GM23338 (cell line): ENCODE measurements at regions not wholly inside any gene's neighbourhood (a gene's known extent, or its start where the extent isn't known, plus 50 kb on each side); places are given as distances from the start of the nearest gene placed in this dataset.

ENCODE experiments used
- ATAC-seq: fragments of 200-7000 bp; cut with Tn5 transposase; 3 replicates; pipeline ENCODE4 v1.9.1; 2020
- DNase-seq: peaks from one replicate; pipeline ENCODE4 v3.0.0-alpha.2; 2015; ENCODE audit warnings: low spot score
- H2AFZ ChIP-seq: fragments of 200-600 bp; sonication (generic); 2 replicates; pipeline ENCODE4 v1.8.0; 2016; ENCODE audit warnings: antibody characterized with exemption, mild to moderate bottlenecking, moderate library complexity
- H3F3A ChIP-seq: fragments of 200-600 bp; sonication (generic); replicated peaks from 2 replicates; pipeline ENCODE4 v1.8.0; 2017; ENCODE audit warnings: antibody characterized with exemption, mixed run types, low read depth
- H3K27ac ChIP-seq: fragments of 200-600 bp; sonication (generic); 2 replicates; pipeline ENCODE4 v1.6.1; 2016; ENCODE audit warnings: low read depth
- H3K27me3 ChIP-seq: fragments of 200-600 bp; sonication (generic); 2 replicates; pipeline ENCODE4 v1.8.0; 2016; ENCODE audit warnings: mild to moderate bottlenecking, mixed run types, moderate library complexity; ENCODE audit not compliant: insufficient read depth
- H3K36me3 ChIP-seq: fragments of 200-600 bp; sonication (generic); 2 replicates; pipeline ENCODE4 v1.8.0; 2016; ENCODE audit warnings: mild to moderate bottlenecking; ENCODE audit not compliant: insufficient read depth
- H3K4me1 ChIP-seq: fragments of 200-600 bp; sonication (generic); 2 replicates; pipeline ENCODE4 v1.8.0; 2016; ENCODE audit warnings: mild to moderate bottlenecking, moderate library complexity; ENCODE audit not compliant: insufficient read depth
- H3K4me2 ChIP-seq: fragments of 200-600 bp; sonication (generic); 2 replicates; pipeline ENCODE4 v1.7.1; 2017; ENCODE audit warnings: mixed run types
- H3K4me3 ChIP-seq: fragments of 200-600 bp; sonication (generic); 2 replicates; pipeline ENCODE4 v1.6.1; 2016; ENCODE audit warnings: mixed run types
- H3K79me2 ChIP-seq: fragments of 200-600 bp; sonication (generic); replicated peaks from 2 replicates; pipeline ENCODE4 v1.8.0; 2017; ENCODE audit warnings: mild to moderate bottlenecking; ENCODE audit not compliant: insufficient read depth
- H3K9me2 ChIP-seq: fragments of 200-600 bp; sonication (generic); 2 replicates; pipeline ENCODE4 v1.8.0; 2017; ENCODE audit not compliant: insufficient read depth
- H4K20me1 ChIP-seq: fragments of 200-600 bp; sonication (generic); replicated peaks from 2 replicates; pipeline ENCODE4 v1.8.0; 2017; ENCODE audit warnings: mild to moderate bottlenecking; ENCODE audit not compliant: insufficient read depth
- H3K27ac Mint-ChIP-seq: 2 replicates; pipeline ENCODE4 v1.8.0; 2020; ENCODE audit warnings: inconsistent platforms, mild to moderate bottlenecking, moderate library complexity, mixed read lengths
- H3K27me3 Mint-ChIP-seq: 3 replicates; pipeline ENCODE4 v1.8.0; 2022; ENCODE audit warnings: low read depth, mild to moderate bottlenecking, moderate library complexity, mixed read lengths, inconsistent platforms; ENCODE audit not compliant: insufficient read depth, poor library complexity
- H3K36me3 Mint-ChIP-seq: 3 replicates; pipeline ENCODE4 v1.8.0; 2021; ENCODE audit warnings: low read depth, mild to moderate bottlenecking, inconsistent platforms, moderate library complexity, mixed read lengths
- H3K4me1 Mint-ChIP-seq: 3 replicates; pipeline ENCODE4 v1.8.0; 2020; ENCODE audit warnings: mild to moderate bottlenecking, inconsistent platforms, mixed read lengths
- H3K4me3 Mint-ChIP-seq: 3 replicates; pipeline ENCODE4 v1.8.0; 2021; ENCODE audit warnings: moderate library complexity, mild to moderate bottlenecking, inconsistent platforms, mixed read lengths
- H3K9me3 Mint-ChIP-seq: 3 replicates; pipeline ENCODE4 v1.8.0; 2020; ENCODE audit warnings: moderate library complexity, mild to moderate bottlenecking, inconsistent platforms, mixed read lengths
- EZH2 ChIP-seq: fragments of 200-600 bp; sonication (generic); IDR thresholded peaks from one replicate; pipeline ENCODE4 v1.8.0; 2017; ENCODE audit warnings: antibody characterized with exemption, mild to moderate bottlenecking, low read depth; ENCODE audit not compliant: unreplicated experiment
- EZH2phosphoT487 ChIP-seq: fragments of 200-600 bp; sonication (generic); IDR thresholded peaks from one replicate; pipeline ENCODE4 v1.8.1; 2018; ENCODE audit warnings: antibody characterized with exemption; ENCODE audit not compliant: unreplicated experiment
- NANOG ChIP-seq: IDR thresholded peaks from 2 replicates; pipeline ENCODE4 v1.6.1; 2016; ENCODE audit warnings: antibody characterized with exemption, borderline replicate concordance
- POLR2AphosphoS5 ChIP-seq: IDR thresholded peaks from 2 replicates; pipeline ENCODE4 v1.6.1; 2016; ENCODE audit warnings: antibody characterized with exemption, low read depth
- ZNF114 ChIP-seq: fragments of 250-450 bp; sonication (Bioruptor Pico); IDR thresholded peaks from 2 replicates; pipeline ENCODE4 v1.5.0; 2020; ENCODE audit warnings: mild to moderate bottlenecking, moderate library complexity
- ZNF462 ChIP-seq: fragments of 250-450 bp; sonication (Bioruptor Pico); IDR thresholded peaks from 2 replicates; pipeline ENCODE4 v1.5.0; 2020; ENCODE audit warnings: mild to moderate bottlenecking, moderate library complexity
- TF ChIP-seq, protein P1 (sequence below): IDR thresholded peaks from 2 replicates; pipeline ENCODE4 v1.6.1; 2016; ENCODE audit warnings: antibody characterized with exemption

DNA sequence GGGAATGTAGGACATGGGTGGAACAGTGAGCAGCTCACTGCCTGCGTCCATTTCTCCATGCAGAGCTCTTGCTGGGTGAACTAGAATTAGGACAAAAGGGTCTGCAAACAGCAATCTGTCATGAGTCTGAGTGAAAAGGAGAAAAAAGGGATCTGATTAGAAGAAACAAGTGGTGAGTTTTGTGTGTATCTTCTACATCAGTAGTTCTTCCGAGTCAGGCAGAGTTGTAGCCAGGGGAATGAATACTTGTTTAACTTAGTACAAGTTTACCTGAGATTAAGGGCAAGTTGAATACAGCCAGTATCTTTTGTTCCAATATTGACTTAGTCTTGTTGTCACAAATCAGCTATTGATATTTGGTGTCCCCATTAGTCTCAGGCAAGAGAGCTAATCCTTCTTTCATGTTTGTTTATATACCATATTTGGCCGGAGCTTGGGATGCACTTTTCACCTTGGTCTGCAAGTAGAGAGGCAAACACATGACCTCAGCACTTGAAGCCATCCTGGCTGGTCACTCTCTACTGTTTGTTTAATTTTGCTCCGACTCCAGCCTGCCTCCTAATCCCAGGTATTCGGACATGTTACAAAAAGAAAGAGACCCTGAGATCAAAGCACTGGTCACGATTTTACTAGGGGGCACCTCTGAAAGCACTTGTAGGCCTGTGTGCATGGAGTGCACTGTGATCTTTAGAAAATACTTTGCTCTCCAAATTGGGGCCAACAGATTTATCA, 211.0 kb upstream of the NT5C1B start (continued):
- TF ChIP-seq ZNF462, result no peak
- TF ChIP-seq EZH2, result no peak
- TF ChIP-seq, protein P1, sequence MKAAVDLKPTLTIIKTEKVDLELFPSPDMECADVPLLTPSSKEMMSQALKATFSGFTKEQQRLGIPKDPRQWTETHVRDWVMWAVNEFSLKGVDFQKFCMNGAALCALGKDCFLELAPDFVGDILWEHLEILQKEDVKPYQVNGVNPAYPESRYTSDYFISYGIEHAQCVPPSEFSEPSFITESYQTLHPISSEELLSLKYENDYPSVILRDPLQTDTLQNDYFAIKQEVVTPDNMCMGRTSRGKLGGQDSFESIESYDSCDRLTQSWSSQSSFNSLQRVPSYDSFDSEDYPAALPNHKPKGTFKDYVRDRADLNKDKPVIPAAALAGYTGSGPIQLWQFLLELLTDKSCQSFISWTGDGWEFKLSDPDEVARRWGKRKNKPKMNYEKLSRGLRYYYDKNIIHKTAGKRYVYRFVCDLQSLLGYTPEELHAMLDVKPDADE, result no peak
- no peak for TF ChIP-seq ZNF114 (CRISPR knock-in tag)
- TF ChIP-seq EZH2phosphoT487, result no peak

DNA sequence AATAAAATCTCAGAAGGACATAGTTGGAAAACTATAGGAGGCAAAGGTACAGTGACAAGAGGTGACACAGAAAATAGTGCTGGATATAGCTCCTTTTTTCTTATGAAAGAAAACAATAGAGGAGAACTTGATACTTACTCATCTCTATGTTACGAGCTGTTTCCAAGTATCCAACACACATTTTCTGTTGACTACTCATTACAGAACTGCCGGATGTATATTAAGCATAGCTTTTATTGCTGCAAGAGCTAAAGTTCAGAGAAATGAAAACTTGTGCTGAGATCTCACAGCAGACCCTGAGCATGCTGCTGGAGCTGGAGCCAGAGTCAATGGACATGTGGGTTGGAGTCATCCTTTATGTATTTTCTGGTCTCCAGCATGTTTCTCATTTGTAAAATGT, 210.0 kb upstream of the NT5C1B start:
- Histone ChIP-seq H2AFZ (no peak overlapping the region), H4K20me1 (no peaks in the 10 kb centered on the region), H3K79me2 (no peaks in the 10 kb centered on the region), H3K4me1 (no peaks in the 10 kb centered on the region), H3K4me3 (no peak overlapping the region), H3K4me2 (no peak overlapping the region), H3F3A (no peaks in the 10 kb centered on the region), H3K9me2 (no peaks in the 10 kb centered on the region), H3K27ac (no peak overlapping the region), H3K36me3 (no peaks in the 10 kb centered on the region), H3K27me3 (no peaks in the 10 kb centered on the region)
- Mint-ChIP-seq H3K36me3 (no peaks in the 10 kb centered on the region), H3K9me3 (no peaks in the 10 kb centered on the region), H3K4me3 (no peak overlapping the region), H3K27ac (no peak overlapping the region), H3K4me1 (no peaks in the 10 kb centered on the region), H3K27me3 (no peaks in the 10 kb centered on the region)
- DNase-seq (no peak), ATAC-seq (no peak)
- TF ChIP-seq EZH2phosphoT487 (no peak), POLR2AphosphoS5 (no peak), ZNF462 (no peak), NANOG (no peak)
